GM21390 (cell line): ENCODE measurements at regions not wholly inside any gene's neighbourhood (a gene's known extent, or its start where the extent isn't known, plus 50 kb on each side); places are given as distances from the start of the nearest gene placed in this dataset.
"Not testable (repeated sequence)": the region's sequence is repeated elsewhere in the genome, so short reads cannot be mapped to it uniquely, and the experiment has no call there.

Source experiments
- ATAC-seq: cut with Tn5 transposase; IDR thresholded peaks from one replicate; pipeline ENCODE4 v1.9.1; 2021; ENCODE audit not compliant: unreplicated experiment

GRCh38 chr13:103515410-103515809 lies 449.2 kb upstream of the SLC10A2 start:
- ATAC-seq: no peak

GRCh38 chr13:103514619-103515018 lies 448.4 kb upstream of the SLC10A2 start:
- ATAC-seq: no peak

- no peak for ATAC-seq
Measured at GRCh38 chr13:103514188-103514587, 448.0 kb upstream of the SLC10A2 start.

- ATAC-seq: no peak
Measured at GRCh38 chr13:103510007-103510535, 443.9 kb upstream of the SLC10A2 start.

GRCh38 chr13:103497404-103497803 lies 431.2 kb upstream of the SLC10A2 start:
- no peak for ATAC-seq

- ATAC-seq: no peak
Measured at GRCh38 chr13:103487841-103488240, 421.6 kb upstream of the SLC10A2 start.

- no peak for ATAC-seq
Measured at GRCh38 chr13:103473081-103473480, 406.9 kb upstream of the SLC10A2 start.

- ATAC-seq: no peak
Measured at GRCh38 chr13:103471896-103472295, 405.7 kb upstream of the SLC10A2 start.

- ATAC-seq: no peak
Measured at GRCh38 chr13:103469771-103470170, 403.6 kb upstream of the SLC10A2 start.

GRCh38 chr13:103466761-103467160 lies 400.5 kb upstream of the SLC10A2 start:
- ATAC-seq: no peak

- not testable (repeated sequence) for ATAC-seq
Measured at GRCh38 chr13:103460246-103460645, 394.0 kb upstream of the SLC10A2 start.

GRCh38 chr13:103457050-103457449 lies 390.8 kb upstream of the SLC10A2 start:
- ATAC-seq: not testable (repeated sequence)

- no peak for ATAC-seq
Measured at GRCh38 chr13:103451656-103452055, 385.4 kb upstream of the SLC10A2 start.

GRCh38 chr13:103443604-103444003 lies 377.4 kb upstream of the SLC10A2 start:
- no peak for ATAC-seq

GRCh38 chr13:103437651-103438050 lies 371.4 kb upstream of the SLC10A2 start:
- no peak for ATAC-seq

GRCh38 chr13:103436057-103436654 lies 369.9 kb upstream of the SLC10A2 start:
- no peak for ATAC-seq

- no peak for ATAC-seq
Measured at GRCh38 chr13:103431856-103432255, 365.6 kb upstream of the SLC10A2 start.

GRCh38 chr13:103430368-103430767 lies 364.2 kb upstream of the SLC10A2 start:
- ATAC-seq: no peak

- no peak for ATAC-seq
Measured at GRCh38 chr13:103410002-103410401, 343.8 kb upstream of the SLC10A2 start.

- ATAC-seq: no peak
Measured at GRCh38 chr13:103406967-103407366, 340.8 kb upstream of the SLC10A2 start.

- no peak for ATAC-seq
Measured at GRCh38 chr13:103405297-103405696, 339.1 kb upstream of the SLC10A2 start.

- ATAC-seq: no peak
Measured at GRCh38 chr13:103403814-103404213, 337.6 kb upstream of the SLC10A2 start.

GRCh38 chr13:103403148-103403740 lies 337.0 kb upstream of the SLC10A2 start:
- no peak for ATAC-seq
